Kidney (tissue), 13 donors: ENCODE measurements at regions not wholly inside any gene's neighbourhood (a gene's known extent, or its start where the extent isn't known, plus 50 kb on each side); places are given as distances from the start of the nearest gene placed in this dataset.

Experiments
- DNase-seq, 5 donors: peaks; one replicate each; pipeline ENCODE4 v3.0.0-alpha.2; 2013 to 2020
- FAIRE-seq: peaks from 2 replicates; lab custom pipeline; 2012; peaks lifted over from hg19 to GRCh38; lab: Jason Lieb, UNC
- H3K27ac ChIP-seq, 2 donors: one replicate each; pipeline ENCODE4 v1.7.0; 2013; ENCODE audit warnings: low read depth in 2 of 2, low read length in 2 of 2, inconsistent platforms in 1 of 2
- H3K27me3 ChIP-seq: one replicate; pipeline ENCODE4 v1.7.1; 2013; ENCODE audit warnings: low read length, inconsistent platforms; ENCODE audit not compliant: control insufficient read depth, insufficient read depth
- H3K36me3 ChIP-seq, 3 donors: one replicate each; pipeline versions ENCODE4 v1.7.0 to v1.7.1; 2013; ENCODE audit warnings: low read length in 3 of 3, control low read depth in 1 of 3, inconsistent platforms in 1 of 3; ENCODE audit not compliant: insufficient read depth in 3 of 3, control insufficient read depth in 2 of 3
- H3K4me1 ChIP-seq, 3 donors: one replicate each; pipeline versions ENCODE4 v1.7.0 to v1.7.1; 2013; ENCODE audit warnings: low read length in 3 of 3, inconsistent platforms in 1 of 3, low read depth in 1 of 3; ENCODE audit not compliant: control insufficient read depth in 2 of 3, insufficient read depth in 2 of 3
- H3K4me3 ChIP-seq, 3 donors: one replicate each; pipeline versions ENCODE4 v1.7.0 to v1.8.1; 2013; ENCODE audit warnings: low read length in 3 of 3, control low read depth in 1 of 3, inconsistent platforms in 1 of 3
- H3K9ac ChIP-seq, 3 donors: one replicate each; pipeline versions ENCODE4 v1.7.0 to v1.7.1; 2013; ENCODE audit warnings: low read length in 3 of 3, control low read depth in 1 of 3, inconsistent platforms in 1 of 3
- H3K9me3 ChIP-seq, 3 donors: one replicate each; pipeline versions ENCODE4 v1.7.0 to v1.7.1; 2013; ENCODE audit warnings: low read length in 3 of 3, control low read depth in 1 of 3, inconsistent platforms in 1 of 3; ENCODE audit not compliant: control insufficient read depth in 2 of 3, insufficient read depth in 1 of 3
- CTCF ChIP-seq: IDR thresholded peaks from 3 replicates; pipeline ENCODE4 v1.5.1; 2012; ENCODE audit warnings: mild to moderate bottlenecking, moderate library complexity, borderline replicate concordance; ENCODE audit not compliant: insufficient read depth; ENCODE audit errors: extremely low read depth
- intact Hi-C: fragments of 100-400 bp; cut with DNase I; formaldehyde crosslinking; loops from one replicate; pipeline ENCODE4 v1.11.1; 2022
- donor health status: control.
- donor health status: control.
- donor health status: control.
- donor health status: control.
- donor health status: control.
- donor health status: DM: yes; HTN: yes; CAD: no.
- donor health status: Normal renal cell carcinoma (clear cell type).

- no peaks in the 10 kb centered on the region for H3K9me3 ChIP-seq
- no peak for FAIRE-seq
- intact Hi-C loops: no loop called here
- peak overlapping the region; percentile 22 to 73 for H3K27ac ChIP-seq
- H3K36me3 ChIP-seq: no peaks in the 10 kb centered on the region
- peaks cover 0 to 3% (median 0%) of the 10 kb centered on the region in 3 donors for H3K4me1 ChIP-seq
- no peak overlapping the region for H3K4me3 ChIP-seq
- no peak for DNase-seq
- H3K9ac ChIP-seq: no peak overlapping the region
- TF ChIP-seq CTCF: no peak
- no peaks in the 10 kb centered on the region for H3K27me3 ChIP-seq
These were observed 344.6 kb downstream of the RFC3 start for GRCh38 chr13:34162544-34162933.

GRCh38 chr13:34164582-34164981, 346.6 kb downstream of the RFC3 start:
- Histone ChIP-seq H3K9me3 (no peaks in the 10 kb centered on the region), H3K36me3 (no peaks in the 10 kb centered on the region), H3K27ac (no peak overlapping the region), H3K9ac (no peak overlapping the region), H3K4me1 (peaks cover 0 to 2% (median 0%) of the 10 kb centered on the region in 3 donors), H3K27me3 (no peaks in the 10 kb centered on the region), H3K4me3 (no peak overlapping the region)
- no peak for TF ChIP-seq CTCF
- intact Hi-C loops: no loop called here
- DNase-seq (peak in 3 of 5 donors; percentile 21 to 67 (median 41)), FAIRE-seq (no peak)

- Histone ChIP-seq H3K27me3 (no peaks in the 10 kb centered on the region), H3K9ac (no peak overlapping the region), H3K9me3 (no peaks in the 10 kb centered on the region), H3K4me3 (no peak overlapping the region), H3K4me1 (peaks cover 0 to 2% (median 0%) of the 10 kb centered on the region in 3 donors), H3K36me3 (no peaks in the 10 kb centered on the region), H3K27ac (no peak overlapping the region)
- intact Hi-C loops: no loop called here
- no peak for TF ChIP-seq CTCF
- FAIRE-seq (no peak), DNase-seq (no peak)
These were observed 347.2 kb downstream of the RFC3 start for GRCh38 chr13:34165158-34165557.

- Histone ChIP-seq H3K4me3 (no peak overlapping the region), H3K9me3 (no peaks in the 10 kb centered on the region), H3K27me3 (no peaks in the 10 kb centered on the region), H3K36me3 (no peaks in the 10 kb centered on the region), H3K9ac (no peak overlapping the region), H3K27ac (no peak overlapping the region), H3K4me1 (peaks cover 0 to 2% (median 0%) of the 10 kb centered on the region in 3 donors)
- DNase-seq (no peak), FAIRE-seq (no peak)
- no peak for TF ChIP-seq CTCF
- intact Hi-C loops: no loop called here
These were observed 348.5 kb downstream of the RFC3 start for GRCh38 chr13:34166406-34166805.
